ENCODE measurements at regions not wholly inside any gene's neighbourhood (a gene's known extent, or its start where the extent isn't known, plus 50 kb on each side); places are given as distances from the start of the nearest gene placed in this dataset.

GRCh38 chr13:60260440-60260839 is 96.7 kb upstream of the DIAPH3 start:
- no peak for TF ChIP-seq TAF1 (IDR thresholded peaks at IDR 0.05; ENCODE audit: low read depth)
- no peak for TF ChIP-seq EP300 (conservative IDR thresholded peaks at IDR 0.05; ENCODE audit: poor library complexity, severe bottlenecking)
- TF ChIP-seq CTCF (IDR thresholded peaks at IDR 0.05; ENCODE audit: poor library complexity, severe bottlenecking), result no peak
- TF ChIP-seq EZH2 (IDR thresholded peaks at IDR 0.05; ENCODE audit: borderline replicate concordance, insufficient read depth, low read length, poor library complexity, severe bottlenecking), result no peak
- no peak for TF ChIP-seq POLR2AphosphoS5 (IDR thresholded peaks at IDR 0.05)
- no peak for TF ChIP-seq REST (IDR thresholded peaks at IDR 0.05; ENCODE audit: borderline replicate concordance)
- no peak for TF ChIP-seq SMC3 (conservative IDR thresholded peaks at IDR 0.05; ENCODE audit: poor library complexity)
- TF ChIP-seq MXI1 (conservative IDR thresholded peaks at IDR 0.05; ENCODE audit: poor library complexity, severe bottlenecking), result no peak
